NCI-H748 (cell line): ENCODE measurements at regions not wholly inside any gene's neighbourhood (a gene's known extent, or its start where the extent isn't known, plus 50 kb on each side); places are given as distances from the start of the nearest gene placed in this dataset.

Experiments used
- DNase-seq: peaks from one replicate; lab custom pipeline; 2025; ENCODE audit not compliant: unreplicated experiment; lab: John Stamatoyannopoulos, UW

- DNase-seq, result no peak
These were observed 491.0 kb downstream of the FGF9 start for GRCh38 chr13:22161871-22162270.

- DNase-seq, result no peak
These were observed 492.0 kb downstream of the FGF9 start for GRCh38 chr13:22162889-22163288.

GRCh38 chr13:22168437-22169190, 497.7 kb downstream of the FGF9 start:
- no peak for DNase-seq

GRCh38 chr13:22169473-22169872, 498.6 kb downstream of the FGF9 start:
- DNase-seq, result no peak

- no peak for DNase-seq
These were observed 502.7 kb downstream of the FGF9 start for GRCh38 chr13:22173610-22174009.

GRCh38 chr13:22175241-22175640, 504.4 kb downstream of the FGF9 start:
- no peak for DNase-seq

- DNase-seq, result no peak
These were observed 504.9 kb downstream of the FGF9 start for GRCh38 chr13:22175815-22176214.

GRCh38 chr13:22176968-22177520, 506.2 kb downstream of the FGF9 start:
- DNase-seq, result peak; percentile 28

- DNase-seq, result no peak
These were observed 508.0 kb downstream of the FGF9 start for GRCh38 chr13:22178878-22179277.

- no peak for DNase-seq
These were observed 516.5 kb downstream of the FGF9 start for GRCh38 chr13:22187329-22187728.

GRCh38 chr13:22189176-22190048, 518.5 kb downstream of the FGF9 start:
- no peak for DNase-seq

GRCh38 chr13:22193070-22193469, 522.2 kb downstream of the FGF9 start:
- no peak for DNase-seq

- DNase-seq, result peak; percentile 29
These were observed 523.4 kb downstream of the FGF9 start for GRCh38 chr13:22194106-22194805.

- no peak for DNase-seq
These were observed 524.9 kb downstream of the FGF9 start for GRCh38 chr13:22195726-22196125.

GRCh38 chr13:22196777-22197176, 525.9 kb downstream of the FGF9 start:
- DNase-seq, result no peak

- DNase-seq, result peak; percentile 79
These were observed 527.1 kb downstream of the FGF9 start for GRCh38 chr13:22198001-22198400.

GRCh38 chr13:22198641-22199217, 527.9 kb downstream of the FGF9 start:
- no peak for DNase-seq

GRCh38 chr13:22200440-22200839, 529.6 kb downstream of the FGF9 start:
- DNase-seq, result no peak

GRCh38 chr13:22201375-22201925, 530.6 kb downstream of the FGF9 start:
- no peak for DNase-seq

GRCh38 chr13:22210134-22210930, 539.5 kb downstream of the FGF9 start:
- DNase-seq, result no peak
